SIG-M5 (cell line): ENCODE measurements at regions not wholly inside any gene's neighbourhood (a gene's known extent, or its start where the extent isn't known, plus 50 kb on each side); places are given as distances from the start of the nearest gene placed in this dataset.

Experiments
- DNase-seq: peaks from one replicate; lab custom pipeline; 2025; lab: John Stamatoyannopoulos, UW

DNA sequence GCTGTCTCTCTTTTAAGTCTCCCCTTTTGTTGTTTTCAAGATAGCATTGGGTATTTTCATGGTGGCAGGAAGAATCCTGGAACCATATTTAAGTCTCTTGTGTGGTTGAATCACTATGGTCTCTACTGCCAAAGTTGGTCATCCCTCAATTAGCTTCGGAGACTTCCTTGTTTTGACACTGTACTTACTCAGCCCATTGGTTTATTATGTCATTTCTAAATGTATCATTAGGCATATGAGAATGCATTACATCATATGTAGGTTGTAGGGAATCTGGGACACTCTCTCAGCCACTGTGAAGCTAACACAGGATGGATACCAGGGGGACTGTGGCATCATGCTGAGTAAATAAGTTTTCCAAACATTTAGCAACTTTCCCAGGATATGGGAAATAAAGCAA lies 211.8 kb downstream of the DTHD1 start:
- no peak for DNase-seq

DNA sequence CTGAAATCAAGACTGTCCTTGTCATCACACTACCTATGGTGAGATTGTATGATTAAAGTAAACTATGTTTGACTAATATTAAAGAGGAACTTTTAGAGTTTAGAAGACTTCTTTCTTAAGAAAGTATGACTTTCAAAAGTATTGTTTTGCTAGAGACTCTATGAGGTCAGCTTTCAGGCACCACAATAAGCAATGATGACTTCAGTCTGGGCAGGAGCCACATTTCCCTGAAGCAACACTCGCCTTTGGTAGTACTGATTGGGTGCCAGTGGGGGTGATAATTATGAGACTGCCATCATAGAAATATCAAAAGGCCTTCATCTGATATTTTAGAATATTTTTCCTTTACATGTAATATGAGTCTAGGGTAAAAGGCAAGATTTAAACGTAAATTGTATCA lies 212.6 kb downstream of the DTHD1 start:
- no peak for DNase-seq

DNA sequence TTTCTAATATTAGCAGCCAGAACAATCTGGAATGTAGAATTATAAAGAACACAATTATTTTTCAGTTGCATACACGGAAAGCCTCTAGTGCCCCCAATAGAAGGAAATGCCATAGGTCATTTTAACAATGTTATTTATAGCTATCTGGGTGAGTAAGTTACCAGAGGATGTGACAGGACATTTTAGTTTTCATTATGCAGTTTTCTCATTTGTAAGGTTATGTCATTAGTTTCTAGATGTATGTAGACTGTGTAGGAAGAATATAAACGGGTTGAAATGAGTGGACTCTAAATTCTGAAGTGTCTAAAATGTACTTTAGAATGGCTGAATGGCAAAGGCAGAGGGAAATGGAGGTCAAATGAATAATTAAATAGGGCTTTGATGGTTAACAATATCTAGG lies 213.3 kb downstream of the DTHD1 start:
- no peak for DNase-seq

DNA sequence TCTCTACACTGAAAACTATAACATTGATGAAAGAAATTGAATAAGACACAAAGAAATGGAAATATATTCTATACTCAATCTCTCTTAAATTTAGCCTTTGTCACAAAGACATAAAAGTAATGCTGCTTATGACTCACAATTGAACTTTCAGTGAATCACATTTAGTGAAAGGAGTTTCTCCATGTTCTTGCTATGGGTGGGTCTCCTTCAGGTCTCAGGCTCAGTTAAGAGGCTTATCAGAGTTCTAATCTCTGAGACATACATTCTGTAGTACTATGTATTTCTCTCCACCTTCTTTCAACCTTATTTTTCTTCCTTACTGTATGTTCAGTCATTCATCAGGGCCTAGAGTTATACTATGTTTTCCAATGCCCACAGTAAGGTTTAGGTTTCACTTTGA lies 220.9 kb downstream of the DTHD1 start:
- DNase-seq = no peak

DNA sequence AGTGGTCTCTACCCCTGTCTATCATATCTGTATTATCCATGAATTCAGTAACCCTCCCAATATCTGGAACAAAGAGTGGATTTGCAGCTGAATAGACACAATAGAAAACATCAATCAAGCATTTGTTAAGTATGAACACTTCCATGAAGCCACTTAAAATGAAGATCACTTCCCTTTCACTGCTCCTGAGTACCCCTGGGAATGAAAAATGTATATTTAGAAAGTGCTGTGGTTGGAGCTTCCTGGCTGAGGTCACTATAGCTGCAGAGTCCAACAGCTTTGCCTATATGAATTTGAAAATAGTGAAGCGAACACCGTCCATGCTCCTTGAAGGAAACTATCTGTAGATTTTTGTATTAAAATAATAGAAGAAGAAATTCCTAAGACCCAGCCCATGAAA lies 227.0 kb downstream of the DTHD1 start:
- no peak for DNase-seq

DNA sequence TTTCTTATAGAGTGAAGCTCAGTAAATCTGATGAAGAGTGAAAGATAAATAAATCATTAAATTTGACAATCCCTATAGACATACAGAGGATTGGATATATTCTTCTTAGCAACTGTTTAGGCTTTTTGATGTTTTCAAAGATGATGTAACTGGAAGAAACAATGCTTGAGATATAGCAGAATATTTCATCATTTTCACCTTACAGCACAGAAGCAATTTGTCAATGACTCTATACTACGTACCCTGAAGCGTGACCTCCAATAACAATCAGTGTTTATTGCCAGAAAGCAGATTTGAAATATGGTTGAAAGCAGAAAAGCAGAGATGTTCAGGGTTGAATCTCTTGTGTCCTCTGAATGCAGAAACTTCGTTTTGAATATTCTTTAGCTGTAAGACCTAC lies 228.4 kb downstream of the DTHD1 start:
- no peak for DNase-seq

DNA sequence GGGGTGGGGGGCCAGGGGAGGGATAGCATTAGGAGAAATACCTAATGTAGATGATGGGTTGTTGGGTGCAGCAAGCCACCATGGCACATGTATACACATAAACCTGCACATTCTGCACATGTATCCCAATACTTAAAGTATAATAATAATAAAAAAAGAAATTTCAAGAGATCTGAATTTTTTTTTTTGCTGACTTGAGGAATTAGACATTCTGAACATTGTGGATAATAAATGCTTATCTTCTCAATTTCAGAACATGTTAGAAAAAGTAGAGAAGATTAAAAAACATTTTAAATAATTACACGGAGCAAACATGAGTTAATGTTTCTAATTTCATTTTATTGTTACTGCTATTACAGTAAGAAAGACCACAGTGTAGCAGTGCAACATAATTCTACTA lies 230.4 kb downstream of the DTHD1 start:
- no peak for DNase-seq

DNA sequence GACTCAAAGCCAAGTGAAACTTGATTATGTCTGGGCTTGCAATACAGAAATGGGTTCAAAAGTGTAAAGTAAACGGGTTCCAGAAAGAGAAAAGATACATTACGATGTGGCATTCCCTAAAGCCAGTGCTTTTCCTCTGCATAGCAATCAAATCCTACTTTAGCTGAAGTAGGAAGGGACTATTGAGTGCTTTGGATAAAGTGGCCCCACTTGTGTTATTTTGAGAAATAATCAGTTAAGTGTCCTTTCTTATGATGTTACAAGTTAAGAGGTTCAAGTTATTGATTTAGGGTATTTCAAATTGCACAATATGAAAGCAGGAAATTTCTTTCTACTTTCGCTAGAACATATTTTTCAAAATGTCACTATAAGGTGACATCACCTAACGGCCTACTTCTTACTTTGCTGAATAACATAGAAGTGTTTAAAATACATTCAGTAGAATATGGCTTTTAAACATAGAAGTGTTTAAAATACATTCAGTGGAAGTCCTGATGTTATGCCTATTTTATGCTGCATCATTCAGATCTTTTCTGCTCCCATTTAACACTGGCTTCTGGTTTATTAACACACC lies 235.2 kb downstream of the DTHD1 start:
- no peak for DNase-seq

DNA sequence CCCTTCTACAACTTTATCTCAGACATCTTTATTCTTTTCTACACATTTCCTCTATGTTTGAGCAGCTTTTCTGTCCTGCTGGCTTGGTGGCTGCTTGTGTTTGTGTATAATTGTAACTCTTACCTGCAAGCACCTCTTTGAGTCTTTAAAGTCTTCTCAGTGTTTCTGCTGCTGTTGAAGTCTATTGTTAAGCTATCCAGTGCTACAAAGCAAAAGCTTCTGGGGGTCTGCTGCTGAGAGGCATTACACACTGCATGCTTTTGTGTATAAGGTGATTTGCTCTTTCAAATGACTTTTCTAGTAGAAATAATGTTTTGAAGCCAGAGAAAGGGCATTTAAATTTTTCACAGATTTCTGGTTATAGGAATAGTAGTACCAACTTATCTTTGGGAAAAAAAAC lies 241.8 kb downstream of the DTHD1 start:
- DNase-seq = no peak

DNA sequence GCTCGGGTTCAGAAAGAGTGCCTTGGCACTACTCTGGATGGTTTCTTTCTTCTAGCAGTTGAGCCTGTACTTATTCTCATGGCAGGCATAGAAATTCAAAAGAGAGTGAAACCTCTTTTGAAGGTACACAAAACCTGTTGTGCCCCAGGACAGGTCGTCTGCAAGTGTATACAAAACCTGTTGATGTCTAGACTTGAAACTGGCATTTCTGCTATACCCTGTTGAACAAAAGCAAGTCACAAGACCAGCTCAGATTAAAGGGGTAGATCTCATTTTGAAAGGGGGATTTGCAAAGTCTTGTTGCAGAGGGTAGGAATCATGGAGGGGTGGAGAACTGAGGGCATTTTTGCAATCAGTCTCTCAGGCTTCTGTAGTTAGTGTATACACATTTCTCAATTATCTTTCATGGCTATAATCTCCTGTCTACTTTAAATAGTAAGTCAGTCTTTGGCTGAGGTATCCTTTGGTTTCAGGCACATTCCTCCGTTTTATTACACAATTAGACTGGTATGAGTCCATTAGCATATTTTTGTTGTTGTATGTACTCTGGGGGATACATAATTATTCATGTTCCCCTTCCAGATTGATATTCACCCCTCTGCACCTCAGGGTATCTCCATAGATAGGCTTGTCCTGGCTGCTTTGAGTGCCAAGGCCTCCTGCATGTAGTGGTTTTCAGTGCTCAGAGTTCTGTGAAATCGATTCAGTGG lies 251.4 kb downstream of the DTHD1 start:
- DNase-seq = no peak

DNA sequence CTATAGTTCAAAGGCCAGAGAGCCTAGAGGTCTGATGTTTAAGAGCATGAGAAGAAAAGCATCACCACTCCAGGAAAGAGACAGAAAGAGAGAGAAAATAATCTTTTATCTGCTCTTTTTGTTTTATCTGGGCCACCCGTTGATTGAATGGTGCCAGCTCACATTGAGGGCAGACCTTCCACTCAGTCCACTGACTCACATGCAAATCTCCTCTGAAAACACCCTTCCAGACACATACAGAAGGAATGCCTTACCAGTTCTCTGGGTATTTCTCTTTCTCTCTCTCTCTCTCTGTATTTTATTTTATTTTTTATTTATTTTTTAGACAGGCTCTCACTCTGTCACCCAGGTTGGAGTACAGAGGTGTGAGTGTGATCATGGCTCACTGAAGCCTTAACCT lies 252.5 kb downstream of the DTHD1 start:
- DNase-seq = no peak

DNA sequence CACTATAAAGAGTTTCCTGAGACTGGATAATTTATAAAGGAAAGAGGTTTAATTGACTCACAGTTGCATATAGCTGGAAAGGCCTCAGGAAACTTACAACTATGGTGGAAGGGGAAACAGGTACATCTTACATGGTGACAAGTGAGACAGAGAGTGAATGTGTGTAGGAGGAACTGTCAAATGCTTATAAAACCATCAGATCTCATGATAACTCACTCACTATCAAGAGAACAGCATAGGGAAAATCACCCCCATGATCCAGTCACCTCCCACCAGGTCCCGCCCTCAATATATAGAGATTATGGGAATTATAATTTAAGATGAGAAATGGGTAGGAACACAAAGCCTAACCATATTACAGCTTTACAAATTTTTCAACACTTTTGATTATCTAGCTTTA lies 266.0 kb downstream of the DTHD1 start:
- DNase-seq = no peak

DNA sequence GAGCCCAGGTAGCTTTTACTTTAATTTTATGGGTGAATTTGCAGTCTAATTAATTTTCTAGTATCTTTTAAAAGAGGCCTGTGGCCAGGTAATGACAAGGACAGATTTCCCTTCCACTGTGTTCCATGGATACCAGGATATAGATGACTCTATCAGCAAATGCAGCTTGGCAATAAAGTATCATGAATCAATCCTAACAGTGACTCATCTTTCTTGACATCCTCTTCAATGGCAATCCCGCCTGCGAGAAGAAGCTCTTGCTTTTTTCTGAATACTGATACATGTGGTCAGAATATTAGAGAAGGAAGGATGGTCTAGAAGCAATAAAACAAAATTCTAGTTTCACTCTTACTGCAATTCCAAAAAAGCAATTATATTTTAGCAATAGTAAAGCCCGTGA lies 267.8 kb downstream of the DTHD1 start:
- no peak for DNase-seq

DNA sequence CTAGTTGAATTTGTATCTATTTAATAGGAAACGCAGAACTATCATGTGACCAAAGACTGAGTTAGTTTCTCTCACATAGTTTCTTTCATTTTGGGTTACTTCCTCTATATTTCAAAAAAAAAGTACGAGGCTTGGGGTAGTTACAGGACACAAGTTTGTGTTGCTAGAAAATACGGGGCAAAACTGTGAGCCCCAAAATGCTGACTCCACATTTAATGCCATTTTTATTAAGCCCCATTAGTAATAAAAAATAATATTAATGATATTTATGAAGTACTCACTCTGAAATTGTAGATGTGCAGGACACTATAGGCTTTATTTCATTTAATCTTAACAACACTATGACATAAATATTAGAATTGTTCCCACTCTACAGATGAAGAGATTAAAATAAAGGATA lies 268.6 kb downstream of the DTHD1 start:
- DNase-seq = no peak

DNA sequence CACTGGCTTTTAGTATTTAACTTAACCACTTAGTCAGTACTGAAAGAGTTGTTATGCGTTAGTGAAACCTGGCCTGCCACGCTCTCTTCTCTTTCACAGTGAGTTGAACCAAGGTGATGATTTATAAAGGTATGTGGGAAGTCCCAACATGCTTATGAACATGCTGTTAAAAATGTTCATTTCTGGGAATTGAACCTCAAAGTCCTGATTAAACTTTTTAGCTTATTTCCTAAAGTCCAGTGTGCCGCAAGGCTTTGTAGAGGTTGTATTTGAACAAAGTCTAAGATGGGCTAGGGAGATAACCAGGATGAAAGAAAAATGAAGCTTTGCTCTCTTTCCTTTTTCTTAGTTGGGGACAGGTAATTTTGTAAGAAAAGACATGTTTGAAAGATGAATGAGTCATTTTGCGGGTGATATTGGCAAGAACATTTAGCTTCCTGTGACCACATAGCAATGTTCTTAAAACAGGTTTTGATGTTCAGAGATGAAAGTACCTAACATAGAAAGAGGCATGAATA lies 270.3 kb downstream of the DTHD1 start:
- DNase-seq = no peak

DNA sequence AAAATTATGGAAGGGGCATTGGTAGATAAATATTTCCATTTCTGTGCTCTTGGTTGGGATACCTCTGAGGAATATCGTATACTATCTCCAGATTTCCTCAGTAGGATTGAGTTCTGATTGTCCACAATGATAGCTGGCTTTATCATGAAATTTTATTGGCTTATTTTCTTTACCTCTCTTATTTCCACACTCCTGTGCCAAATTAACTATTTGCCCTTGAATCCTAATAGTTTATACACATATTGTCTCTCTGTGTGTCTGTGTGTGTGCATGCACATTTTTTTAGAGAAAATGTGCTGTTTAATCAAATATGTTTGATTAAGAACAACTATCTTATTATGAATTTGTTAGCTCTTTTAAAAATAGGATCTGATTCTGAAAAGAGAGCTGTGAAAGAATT lies 271.6 kb downstream of the DTHD1 start:
- no peak for DNase-seq

DNA sequence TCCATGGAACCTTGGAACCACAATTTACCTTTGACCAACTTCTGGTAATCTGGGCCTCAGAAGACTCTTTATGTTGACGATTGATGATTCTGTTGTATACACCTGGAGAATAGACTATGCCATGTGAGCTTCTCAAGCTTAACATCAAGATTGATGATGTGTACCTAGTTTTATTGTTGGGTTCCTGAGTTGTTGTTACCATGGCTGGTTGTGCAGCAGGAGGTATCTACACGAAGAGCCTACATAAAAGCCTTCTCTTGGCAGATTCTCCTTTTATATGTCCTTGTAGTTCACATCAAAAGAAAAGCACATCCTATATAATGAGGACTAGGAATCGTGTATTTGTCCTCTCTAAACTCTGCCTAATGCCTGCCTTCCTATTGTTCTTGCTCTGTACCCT lies 272.0 kb downstream of the DTHD1 start:
- no peak for DNase-seq

DNA sequence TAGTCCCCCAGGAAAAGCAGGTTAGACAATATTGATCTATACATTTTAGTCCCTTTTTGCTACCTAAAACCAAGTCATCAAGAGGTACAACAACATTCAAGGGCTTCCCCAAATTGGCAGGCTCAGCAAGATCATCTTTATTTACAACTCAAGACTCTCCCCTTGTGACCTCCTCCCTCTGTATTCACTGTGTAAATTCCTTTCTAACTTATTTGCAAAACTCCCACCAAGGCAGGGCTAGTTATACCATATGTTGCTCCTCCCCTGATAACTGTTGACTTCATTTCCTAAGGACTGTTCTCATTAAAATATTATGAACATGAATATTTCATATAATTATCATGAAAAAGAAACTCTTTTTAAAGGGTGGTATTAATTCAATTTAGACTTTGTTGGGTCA lies 275.6 kb downstream of the DTHD1 start:
- DNase-seq = no peak

DNA sequence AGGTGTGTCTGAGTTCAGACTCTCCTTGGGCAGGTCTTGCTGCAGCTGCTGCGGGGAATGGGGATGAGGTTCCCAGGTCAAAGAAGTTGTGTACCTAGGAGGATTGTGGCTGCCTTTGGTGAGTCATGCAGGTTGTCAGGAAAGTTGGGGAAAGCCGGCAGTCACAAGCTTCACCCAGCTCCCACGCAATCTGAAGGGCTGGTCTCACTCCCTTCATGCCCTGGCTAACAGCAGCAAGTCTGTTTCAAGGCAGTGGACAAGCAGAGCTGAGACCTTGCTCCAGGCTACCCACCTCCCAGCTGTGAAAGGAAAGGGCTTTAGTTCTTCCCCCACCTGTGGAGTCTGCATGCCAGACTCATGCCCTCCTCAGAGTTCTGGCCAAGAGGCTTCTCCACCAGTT lies 287.2 kb downstream of the DTHD1 start:
- no peak for DNase-seq

DNA sequence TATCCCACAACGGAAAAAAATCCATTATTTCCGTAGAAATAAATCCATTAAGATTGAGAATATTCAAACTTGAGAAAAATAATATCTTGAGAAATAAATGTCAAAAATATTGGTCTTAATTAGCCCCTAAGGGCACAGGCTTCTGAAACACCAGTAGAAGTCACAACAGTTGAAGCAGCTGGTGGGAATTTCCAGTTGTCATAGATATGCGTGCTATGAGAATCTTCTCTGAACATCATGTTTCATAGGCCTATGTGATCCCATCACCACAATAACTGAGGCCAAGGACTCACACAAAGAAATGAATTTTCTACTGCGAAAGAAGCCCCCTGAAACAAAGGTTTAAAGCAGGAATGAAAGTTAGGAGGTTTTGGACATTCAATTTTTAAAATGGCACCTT lies 292.0 kb downstream of the DTHD1 start:
- DNase-seq = no peak

DNA sequence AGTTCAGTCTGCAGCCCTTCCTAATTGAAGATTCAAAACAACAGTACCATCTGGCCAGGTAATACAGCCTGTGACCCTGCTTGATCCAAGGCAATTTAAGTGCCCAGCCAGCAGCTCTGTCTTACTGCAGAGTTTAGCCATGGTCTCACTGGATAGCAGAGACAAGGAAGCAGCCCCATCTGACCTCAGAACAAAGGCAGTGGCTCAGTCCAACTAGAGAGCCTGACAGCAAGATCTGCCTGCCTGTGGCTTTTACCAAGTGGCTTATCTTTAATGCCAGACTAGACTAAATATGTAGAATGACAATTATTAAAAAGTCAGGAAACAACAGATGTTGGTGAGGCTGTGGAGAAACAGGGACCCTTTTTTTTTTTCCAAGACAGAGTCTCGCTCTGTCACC lies 293.4 kb downstream of the DTHD1 start:
- DNase-seq = no peak

DNA sequence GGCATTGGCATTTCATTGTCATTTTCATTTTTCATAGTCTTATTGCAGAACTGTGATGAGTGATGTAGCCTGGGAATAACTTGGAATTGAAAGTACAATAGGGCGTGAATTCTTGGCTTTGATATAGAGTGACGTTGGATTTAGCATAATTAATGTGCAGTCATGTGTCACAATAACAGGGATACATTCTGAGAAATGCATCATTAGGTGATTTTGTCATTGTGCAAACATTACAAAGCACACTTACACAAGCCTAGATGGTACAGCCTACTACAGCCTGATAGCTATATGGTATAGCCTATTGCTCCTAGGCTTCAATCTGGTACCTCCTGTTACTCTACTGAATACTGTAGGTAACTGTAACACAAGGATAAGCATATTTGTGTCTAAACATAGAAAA lies 300.8 kb downstream of the DTHD1 start:
- no peak for DNase-seq

DNA sequence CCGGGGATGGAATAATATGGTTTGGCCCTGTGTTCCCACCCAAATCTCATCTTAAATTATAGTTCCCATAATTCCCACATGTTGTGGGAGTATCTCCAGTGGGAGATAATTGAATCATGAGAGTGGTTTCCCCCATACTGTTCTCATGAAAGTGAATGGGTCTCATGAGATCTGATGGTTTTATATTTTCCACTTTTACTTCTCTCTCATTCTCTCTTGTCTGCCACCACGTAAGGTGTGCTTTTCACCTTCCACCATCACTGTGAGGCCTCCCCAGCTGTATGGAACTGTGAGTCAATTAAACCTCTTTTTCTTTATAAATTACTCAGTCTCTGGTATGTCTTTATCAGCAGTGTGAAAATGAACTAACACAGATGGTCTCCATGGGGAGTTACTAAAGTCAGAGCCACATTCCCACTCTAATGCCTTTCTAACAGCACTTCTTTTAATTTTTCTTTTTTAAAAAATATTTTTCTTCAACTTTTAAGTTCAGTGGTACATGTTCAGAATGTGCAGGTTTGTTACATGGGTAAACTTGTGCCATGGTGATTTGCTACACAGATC lies 306.6 kb downstream of the DTHD1 start:
- no peak for DNase-seq

DNA sequence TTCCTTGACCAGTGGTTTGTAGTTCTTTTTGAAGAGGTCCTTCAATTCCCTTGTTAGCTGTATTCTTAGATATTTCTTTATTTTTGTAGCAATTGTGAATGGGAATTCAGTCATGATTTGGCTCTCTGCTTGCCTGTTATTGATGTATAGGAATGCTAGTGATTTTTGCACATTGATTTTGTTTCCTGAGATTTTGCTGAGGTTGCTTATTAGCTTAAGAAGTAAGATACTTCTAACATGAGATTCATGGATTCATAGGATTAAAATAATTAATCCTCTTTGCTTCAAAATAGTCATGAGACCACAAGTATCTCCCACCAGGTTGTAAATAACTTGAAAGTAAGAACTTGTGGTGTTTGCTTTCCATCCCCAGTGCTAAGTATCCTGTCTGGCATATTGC lies 308.9 kb downstream of the DTHD1 start:
- no peak for DNase-seq
